NCI-H146 treated with DMSO at 0.1 percent for 48 hours (cell line): ENCODE measurements at regions not wholly inside any gene's neighbourhood (a gene's known extent, or its start where the extent isn't known, plus 50 kb on each side); places are given as distances from the start of the nearest gene placed in this dataset.
"Not testable (repeated sequence)": the region's sequence is repeated elsewhere in the genome, so short reads cannot be mapped to it uniquely, and the experiment has no call there.

Source experiments
- DNase-seq: peaks from one replicate; lab custom pipeline; 2025; ENCODE audit not compliant: unreplicated experiment; lab: John Stamatoyannopoulos, UW

- no peak for DNase-seq
These were observed 320.9 kb downstream of the UTRN start for GRCh38 chr6:144606083-144606482.

GRCh38 chr6:144607998-144608735, 323.0 kb downstream of the UTRN start:
- DNase-seq: no peak

GRCh38 chr6:144612811-144613210, 327.7 kb downstream of the UTRN start:
- no peak for DNase-seq

DNA sequence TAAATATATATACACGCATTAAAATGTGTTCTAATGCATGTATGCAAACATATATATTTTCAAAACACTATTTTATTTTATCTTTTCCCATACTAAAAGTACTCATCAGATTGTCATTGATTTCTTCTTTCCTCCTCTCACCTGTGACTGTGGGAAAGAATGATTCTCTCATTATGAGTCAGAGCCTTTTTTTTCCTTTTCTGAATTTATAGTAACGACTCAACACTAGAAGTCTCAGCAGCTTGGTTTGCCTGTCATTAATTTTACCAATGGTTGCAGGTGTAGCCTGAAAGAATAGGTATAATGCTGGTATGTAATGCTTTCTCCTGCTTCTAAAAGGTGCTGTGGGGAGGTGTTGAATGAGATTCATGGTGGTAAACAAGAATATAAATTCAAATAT, 328.7 kb downstream of the UTRN start:
- no peak for DNase-seq

DNA sequence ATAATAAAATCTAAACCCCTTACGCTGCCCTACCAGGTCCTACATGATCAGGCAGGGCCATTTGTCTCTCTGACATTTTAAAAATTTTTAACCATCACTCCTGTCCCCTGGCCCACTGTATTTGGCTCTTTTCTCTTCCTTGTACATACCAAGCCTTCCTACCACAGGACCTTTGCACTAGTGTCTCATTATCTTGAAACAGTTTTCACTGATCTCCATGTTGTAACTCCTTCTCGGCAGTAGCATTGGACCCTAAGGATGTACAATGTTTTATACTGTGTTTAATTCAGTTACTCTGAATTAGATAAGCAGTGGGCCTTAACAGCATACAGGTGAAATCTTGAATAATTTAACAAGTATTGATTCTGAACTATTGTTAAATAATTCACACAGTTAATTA, 330.7 kb downstream of the UTRN start:
- no peak for DNase-seq

GRCh38 chr6:144617191-144617590, 332.1 kb downstream of the UTRN start:
- no peak for DNase-seq

GRCh38 chr6:144617708-144618107, 332.6 kb downstream of the UTRN start:
- peak; percentile 61 for DNase-seq

GRCh38 chr6:144619966-144620365, 334.8 kb downstream of the UTRN start:
- no peak for DNase-seq

DNA sequence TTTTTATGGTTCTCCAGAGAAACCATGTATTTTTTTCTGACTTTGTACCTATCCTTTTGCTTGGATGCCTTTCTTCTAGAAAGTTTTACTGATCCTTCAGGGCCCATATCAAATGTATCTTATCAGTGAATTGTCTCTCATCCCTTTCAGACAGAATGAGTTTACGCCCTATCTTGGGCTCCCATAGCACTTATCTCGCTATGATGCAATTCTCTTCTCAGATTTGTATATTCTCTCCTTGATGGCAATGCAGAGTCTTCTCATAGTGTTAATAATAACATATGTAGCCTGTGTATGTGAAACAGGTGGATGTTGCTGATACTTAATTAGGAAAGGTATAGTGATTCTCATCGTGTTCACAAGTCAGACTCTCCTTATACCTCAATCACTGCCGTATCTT, 336.2 kb downstream of the UTRN start:
- DNase-seq: no peak

DNA sequence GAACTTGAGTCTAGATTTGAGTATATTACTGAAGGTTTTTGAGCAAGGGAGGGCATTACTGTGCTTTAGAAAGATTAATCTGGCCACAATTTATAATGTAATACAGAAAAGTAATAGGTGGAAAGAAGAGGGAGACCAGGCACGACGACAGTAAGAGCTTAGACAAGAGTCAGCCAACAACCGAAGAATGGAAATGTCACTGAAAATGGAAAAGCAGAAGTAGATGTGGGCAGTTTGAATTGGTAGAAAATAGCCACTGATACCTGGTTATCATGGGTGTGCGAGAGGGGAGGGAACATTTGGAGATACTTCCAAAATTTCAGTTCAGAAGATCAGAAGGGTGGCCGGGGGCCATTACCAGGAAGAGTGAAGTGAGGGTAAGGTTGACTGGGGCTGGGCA, 339.1 kb downstream of the UTRN start:
- DNase-seq: no peak

- no peak for DNase-seq
These were observed 339.6 kb downstream of the UTRN start for GRCh38 chr6:144624716-144625115.

DNA sequence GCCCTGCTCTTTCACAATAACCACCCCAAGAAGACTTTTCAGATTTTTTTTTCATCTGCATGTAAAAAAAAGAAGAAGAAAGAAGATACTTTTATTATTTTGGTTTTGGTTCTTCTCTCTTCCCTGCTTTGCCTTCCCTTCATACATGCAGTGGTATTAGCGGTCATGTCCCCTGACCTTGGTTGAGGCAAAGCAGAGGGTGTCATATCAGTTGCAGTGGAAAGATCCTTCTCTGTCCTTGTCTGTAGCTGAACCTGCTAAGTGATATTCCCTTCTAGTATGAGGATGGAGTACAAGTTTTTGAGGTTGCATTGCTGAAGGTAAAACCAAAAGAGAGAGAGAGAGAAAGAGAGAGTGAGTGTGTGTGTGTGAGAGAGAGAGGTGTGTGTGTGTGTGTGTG, 345.7 kb downstream of the UTRN start:
- no peak for DNase-seq

DNA sequence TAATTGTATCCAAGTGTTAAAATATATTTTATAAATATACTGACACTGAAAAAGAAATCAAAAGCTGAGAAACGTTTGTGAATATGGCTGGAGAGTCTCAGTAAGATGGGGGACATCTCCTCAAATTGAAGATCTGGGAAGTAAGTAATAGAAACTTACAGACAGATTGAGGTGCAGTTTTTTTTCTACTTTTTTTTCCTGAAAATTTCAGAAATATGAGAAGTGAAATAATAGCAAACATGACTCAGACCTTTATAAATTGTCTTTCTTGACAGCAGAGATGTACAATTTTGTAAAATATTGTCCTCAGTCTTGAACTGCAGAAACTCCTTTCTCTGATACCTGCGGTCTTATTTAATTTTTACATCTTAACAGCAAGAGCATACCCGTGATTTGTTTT, 347.1 kb downstream of the UTRN start:
- no peak for DNase-seq

GRCh38 chr6:144633886-144634285, 348.8 kb downstream of the UTRN start:
- no peak for DNase-seq

GRCh38 chr6:144634371-144634770, 349.2 kb downstream of the UTRN start:
- DNase-seq: no peak

DNA sequence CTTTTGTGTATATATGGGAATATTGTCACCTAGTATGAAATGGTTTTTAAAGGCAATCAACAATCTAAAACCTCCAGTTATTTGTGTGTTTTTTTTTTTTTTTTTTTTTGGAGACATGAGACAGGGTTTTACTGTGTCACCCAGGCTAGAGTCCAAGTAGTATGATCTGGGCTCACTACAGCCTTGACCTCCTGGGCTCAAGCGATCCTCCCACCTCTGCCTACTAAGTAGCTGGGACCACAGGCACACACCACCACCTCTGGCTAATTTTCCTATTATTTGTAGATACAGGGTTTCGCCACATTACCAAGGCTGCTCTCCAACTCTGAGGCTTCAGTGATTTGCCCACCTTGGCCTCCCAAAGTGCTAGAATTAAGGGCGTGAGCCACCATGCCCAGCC, 349.9 kb downstream of the UTRN start:
- DNase-seq: no peak

GRCh38 chr6:144636025-144636424, 350.9 kb downstream of the UTRN start:
- not testable (repeated sequence) for DNase-seq

- DNase-seq: no peak
These were observed 352.4 kb downstream of the UTRN start for GRCh38 chr6:144637541-144637940.

- DNase-seq: no peak
These were observed 354.5 kb downstream of the UTRN start for GRCh38 chr6:144639654-144640053.

DNA sequence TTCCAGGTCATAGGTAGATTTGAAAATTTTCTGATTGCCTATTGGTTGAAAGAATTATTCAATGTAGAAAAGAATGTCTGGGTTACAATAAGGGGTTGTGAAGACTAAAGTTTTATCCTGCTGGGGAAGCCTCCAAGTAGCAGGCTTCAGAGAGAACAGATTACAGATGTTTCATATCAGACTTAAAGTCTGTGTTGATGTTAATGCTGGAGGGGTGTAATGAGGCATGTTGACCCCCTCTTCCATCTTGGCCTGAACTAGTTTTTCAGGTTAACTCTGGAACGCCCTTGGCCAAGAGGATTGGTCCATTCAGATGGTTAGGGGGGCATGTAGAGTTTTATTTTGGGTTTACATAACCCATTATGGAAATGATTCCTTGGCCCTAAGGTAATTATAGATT, 356.2 kb downstream of the UTRN start:
- DNase-seq: no peak

GRCh38 chr6:144644776-144645175, 359.6 kb downstream of the UTRN start:
- DNase-seq: no peak

GRCh38 chr6:144646093-144647056, 361.2 kb downstream of the UTRN start:
- DNase-seq: no peak
